ENCODE measurements at regions not wholly inside any gene's neighbourhood (a gene's known extent, or its start where the extent isn't known, plus 50 kb on each side); places are given as distances from the start of the nearest gene placed in this dataset.
"Not testable (repeated sequence)": the region's sequence is repeated elsewhere in the genome, so short reads cannot be mapped to it uniquely, and the experiment has no call there.

GRCh38 chr2:185984670-185985069 lies 246.1 kb downstream of the FSIP2 start:
- H3K9me3 ChIP-seq (ENCODE audit: control insufficient read depth in 2 of 2, low read length in 2 of 2), result no peaks in the 10 kb centered on the region
- no peak overlapping the region for H3K4me3 ChIP-seq (ENCODE audit: low read length in 2 of 2)
- no peaks in the 10 kb centered on the region for H3K4me1 ChIP-seq (ENCODE audit: control insufficient read depth in 2 of 2, insufficient read depth in 2 of 2, low read length in 2 of 2)
- H3K27me3 ChIP-seq (ENCODE audit: control insufficient read depth in 2 of 2, insufficient read depth in 2 of 2, low read length in 2 of 2), result no peaks in the 10 kb centered on the region
- H3K9ac ChIP-seq (ENCODE audit: low read depth in 1 of 2, low read length in 2 of 2), result no peak overlapping the region
- no peaks in the 10 kb centered on the region for H3K36me3 ChIP-seq (ENCODE audit: control insufficient read depth in 2 of 2, insufficient read depth in 2 of 2, low read length in 2 of 2)
- H3K27ac ChIP-seq (ENCODE audit: low read depth in 2 of 2, low read length in 2 of 2), result no peak overlapping the region

- H3K27me3 ChIP-seq (ENCODE audit: control insufficient read depth in 2 of 2, insufficient read depth in 2 of 2, low read length in 2 of 2); H3K9me3 ChIP-seq (ENCODE audit: control insufficient read depth in 2 of 2, low read length in 2 of 2); H3K4me1 ChIP-seq (ENCODE audit: control insufficient read depth in 2 of 2, insufficient read depth in 2 of 2, low read length in 2 of 2); H3K27ac ChIP-seq (ENCODE audit: low read depth in 2 of 2, low read length in 2 of 2); H3K36me3 ChIP-seq (ENCODE audit: control insufficient read depth in 2 of 2, insufficient read depth in 2 of 2, low read length in 2 of 2); H3K4me3 ChIP-seq (ENCODE audit: low read length in 2 of 2); H3K9ac ChIP-seq (ENCODE audit: low read depth in 1 of 2, low read length in 2 of 2): not testable (repeated sequence)
Measured at GRCh38 chr2:185988907-185989306, 250.3 kb downstream of the FSIP2 start.

- Histone ChIP-seq H3K9me3 (ENCODE audit: control insufficient read depth in 2 of 2, low read length in 2 of 2) (no peaks in the 10 kb centered on the region), H3K27ac (ENCODE audit: low read depth in 2 of 2, low read length in 2 of 2) (peak overlapping the region in 1 of 2 donors; percentile 20), H3K27me3 (ENCODE audit: control insufficient read depth in 2 of 2, insufficient read depth in 2 of 2, low read length in 2 of 2) (no peaks in the 10 kb centered on the region)
Measured at GRCh38 chr2:185990861-185991525, 252.4 kb downstream of the FSIP2 start.

GRCh38 chr2:185998562-185999070 lies 260.0 kb downstream of the FSIP2 start:
- H3K9ac ChIP-seq (ENCODE audit: low read depth in 1 of 2, low read length in 2 of 2), result no peak overlapping the region
- no peaks in the 10 kb centered on the region for H3K27me3 ChIP-seq (ENCODE audit: control insufficient read depth in 2 of 2, insufficient read depth in 2 of 2, low read length in 2 of 2)
- no peaks in the 10 kb centered on the region for H3K9me3 ChIP-seq (ENCODE audit: control insufficient read depth in 2 of 2, low read length in 2 of 2)
- no peaks in the 10 kb centered on the region for H3K4me1 ChIP-seq (ENCODE audit: control insufficient read depth in 2 of 2, insufficient read depth in 2 of 2, low read length in 2 of 2)
- H3K36me3 ChIP-seq (ENCODE audit: control insufficient read depth in 2 of 2, insufficient read depth in 2 of 2, low read length in 2 of 2), result no peaks in the 10 kb centered on the region
- H3K27ac ChIP-seq (ENCODE audit: low read depth in 2 of 2, low read length in 2 of 2), result no peak overlapping the region
- no peak overlapping the region for H3K4me3 ChIP-seq (ENCODE audit: low read length in 2 of 2)

More at GRCh38 chr2:185990861-185991525, 252.4 kb downstream of the FSIP2 start:
- no peak overlapping the region for H3K4me3 ChIP-seq (ENCODE audit: low read length in 2 of 2)
- H3K4me1 ChIP-seq (ENCODE audit: control insufficient read depth in 2 of 2, insufficient read depth in 2 of 2, low read length in 2 of 2), result peaks cover 0 to 2% of the 10 kb centered on the region in 2 donors
- no peak overlapping the region for H3K9ac ChIP-seq (ENCODE audit: low read depth in 1 of 2, low read length in 2 of 2)
- H3K36me3 ChIP-seq (ENCODE audit: control insufficient read depth in 2 of 2, insufficient read depth in 2 of 2, low read length in 2 of 2), result no peaks in the 10 kb centered on the region

- Histone ChIP-seq H3K9me3 (ENCODE audit: control insufficient read depth in 2 of 2, low read length in 2 of 2) (peaks cover 0 to 4% of the 10 kb centered on the region in 2 donors), H3K27ac (ENCODE audit: low read depth in 2 of 2, low read length in 2 of 2) (no peak overlapping the region), H3K4me3 (ENCODE audit: low read length in 2 of 2) (no peak overlapping the region), H3K9ac (ENCODE audit: low read depth in 1 of 2, low read length in 2 of 2) (no peak overlapping the region), H3K27me3 (ENCODE audit: control insufficient read depth in 2 of 2, insufficient read depth in 2 of 2, low read length in 2 of 2) (no peaks in the 10 kb centered on the region), H3K4me1 (ENCODE audit: control insufficient read depth in 2 of 2, insufficient read depth in 2 of 2, low read length in 2 of 2) (no peaks in the 10 kb centered on the region), H3K36me3 (ENCODE audit: control insufficient read depth in 2 of 2, insufficient read depth in 2 of 2, low read length in 2 of 2) (no peaks in the 10 kb centered on the region)
Measured at GRCh38 chr2:186009341-186009740, 270.7 kb downstream of the FSIP2 start.

- Histone ChIP-seq H3K4me3 (ENCODE audit: low read length in 2 of 2) (no peak overlapping the region), H3K36me3 (ENCODE audit: control insufficient read depth in 2 of 2, insufficient read depth in 2 of 2, low read length in 2 of 2) (no peaks in the 10 kb centered on the region), H3K27me3 (ENCODE audit: control insufficient read depth in 2 of 2, insufficient read depth in 2 of 2, low read length in 2 of 2) (no peaks in the 10 kb centered on the region), H3K4me1 (ENCODE audit: control insufficient read depth in 2 of 2, insufficient read depth in 2 of 2, low read length in 2 of 2) (no peaks in the 10 kb centered on the region), H3K9ac (ENCODE audit: low read depth in 1 of 2, low read length in 2 of 2) (no peak overlapping the region), H3K27ac (ENCODE audit: low read depth in 2 of 2, low read length in 2 of 2) (no peak overlapping the region), H3K9me3 (ENCODE audit: control insufficient read depth in 2 of 2, low read length in 2 of 2) (no peaks in the 10 kb centered on the region)
Measured at GRCh38 chr2:186017278-186017677, 278.7 kb downstream of the FSIP2 start.

GRCh38 chr2:186024921-186025320 lies 286.3 kb downstream of the FSIP2 start:
- H3K9ac ChIP-seq (ENCODE audit: low read depth in 1 of 2, low read length in 2 of 2), result no peak overlapping the region
- H3K4me1 ChIP-seq (ENCODE audit: control insufficient read depth in 2 of 2, insufficient read depth in 2 of 2, low read length in 2 of 2), result no peaks in the 10 kb centered on the region
- no peak overlapping the region for H3K4me3 ChIP-seq (ENCODE audit: low read length in 2 of 2)
- no peaks in the 10 kb centered on the region for H3K9me3 ChIP-seq (ENCODE audit: control insufficient read depth in 2 of 2, low read length in 2 of 2)
- H3K27me3 ChIP-seq (ENCODE audit: control insufficient read depth in 2 of 2, insufficient read depth in 2 of 2, low read length in 2 of 2), result no peaks in the 10 kb centered on the region
- H3K36me3 ChIP-seq (ENCODE audit: control insufficient read depth in 2 of 2, insufficient read depth in 2 of 2, low read length in 2 of 2), result no peaks in the 10 kb centered on the region
- H3K27ac ChIP-seq (ENCODE audit: low read depth in 2 of 2, low read length in 2 of 2), result no peak overlapping the region

- H3K9ac ChIP-seq (ENCODE audit: low read depth in 1 of 2, low read length in 2 of 2), result no peak overlapping the region
Measured at GRCh38 chr2:186027922-186028321, 289.3 kb downstream of the FSIP2 start.

GRCh38 chr2:186031229-186031628 lies 292.6 kb downstream of the FSIP2 start:
- H3K27me3 ChIP-seq (ENCODE audit: control insufficient read depth in 2 of 2, insufficient read depth in 2 of 2, low read length in 2 of 2), result no peaks in the 10 kb centered on the region
- H3K4me1 ChIP-seq (ENCODE audit: control insufficient read depth in 2 of 2, insufficient read depth in 2 of 2, low read length in 2 of 2), result no peaks in the 10 kb centered on the region
- no peak overlapping the region for H3K9ac ChIP-seq (ENCODE audit: low read depth in 1 of 2, low read length in 2 of 2)
- no peaks in the 10 kb centered on the region for H3K9me3 ChIP-seq (ENCODE audit: control insufficient read depth in 2 of 2, low read length in 2 of 2)
- no peak overlapping the region for H3K4me3 ChIP-seq (ENCODE audit: low read length in 2 of 2)
- no peak overlapping the region for H3K27ac ChIP-seq (ENCODE audit: low read depth in 2 of 2, low read length in 2 of 2)
- H3K36me3 ChIP-seq (ENCODE audit: control insufficient read depth in 2 of 2, insufficient read depth in 2 of 2, low read length in 2 of 2), result no peaks in the 10 kb centered on the region

More at GRCh38 chr2:186027922-186028321, 289.3 kb downstream of the FSIP2 start:
- Histone ChIP-seq H3K36me3 (ENCODE audit: control insufficient read depth in 2 of 2, insufficient read depth in 2 of 2, low read length in 2 of 2) (no peaks in the 10 kb centered on the region), H3K27me3 (ENCODE audit: control insufficient read depth in 2 of 2, insufficient read depth in 2 of 2, low read length in 2 of 2) (no peaks in the 10 kb centered on the region), H3K27ac (ENCODE audit: low read depth in 2 of 2, low read length in 2 of 2) (no peak overlapping the region), H3K4me3 (ENCODE audit: low read length in 2 of 2) (no peak overlapping the region), H3K9me3 (ENCODE audit: control insufficient read depth in 2 of 2, low read length in 2 of 2) (no peaks in the 10 kb centered on the region), H3K4me1 (ENCODE audit: control insufficient read depth in 2 of 2, insufficient read depth in 2 of 2, low read length in 2 of 2) (no peaks in the 10 kb centered on the region)

- Histone ChIP-seq H3K9me3 (ENCODE audit: control insufficient read depth in 2 of 2, low read length in 2 of 2) (no peaks in the 10 kb centered on the region), H3K36me3 (ENCODE audit: control insufficient read depth in 2 of 2, insufficient read depth in 2 of 2, low read length in 2 of 2) (no peaks in the 10 kb centered on the region), H3K27me3 (ENCODE audit: control insufficient read depth in 2 of 2, insufficient read depth in 2 of 2, low read length in 2 of 2) (no peaks in the 10 kb centered on the region), H3K9ac (ENCODE audit: low read depth in 1 of 2, low read length in 2 of 2) (no peak overlapping the region), H3K27ac (ENCODE audit: low read depth in 2 of 2, low read length in 2 of 2) (no peak overlapping the region), H3K4me3 (ENCODE audit: low read length in 2 of 2) (no peak overlapping the region), H3K4me1 (ENCODE audit: control insufficient read depth in 2 of 2, insufficient read depth in 2 of 2, low read length in 2 of 2) (no peaks in the 10 kb centered on the region)
Measured at GRCh38 chr2:186032102-186032738, 293.6 kb downstream of the FSIP2 start.
